ENCODE measurements at regions not wholly inside any gene's neighbourhood (a gene's known extent, or its start where the extent isn't known, plus 50 kb on each side); places are given as distances from the start of the nearest gene placed in this dataset.
"Not testable (repeated sequence)": the region's sequence is repeated elsewhere in the genome, so short reads cannot be mapped to it uniquely, and the experiment has no call there.

GRCh38 chr6:11320914-11321597 lies 88.6 kb upstream of the NEDD9 start:
- DNase-seq, result no peak

- DNase-seq, result no peak
Measured at GRCh38 chr6:11318835-11319813, 86.7 kb upstream of the NEDD9 start.

- peak; percentile 67 for DNase-seq
Measured at GRCh38 chr6:11317885-11318771, 85.7 kb upstream of the NEDD9 start.

GRCh38 chr6:11315743-11316437 lies 83.4 kb upstream of the NEDD9 start:
- DNase-seq, result no peak

- DNase-seq, result no peak
Measured at GRCh38 chr6:11313207-11313606, 80.7 kb upstream of the NEDD9 start.

GRCh38 chr6:11311970-11312369 lies 79.5 kb upstream of the NEDD9 start:
- DNase-seq, result no peak

- DNase-seq, result no peak
Measured at GRCh38 chr6:11309947-11310665, 77.6 kb upstream of the NEDD9 start.

GRCh38 chr6:11307226-11307625 lies 74.8 kb upstream of the NEDD9 start:
- no peak for DNase-seq

GRCh38 chr6:11304946-11305345 lies 72.5 kb upstream of the NEDD9 start:
- DNase-seq, result no peak

- not testable (repeated sequence) for DNase-seq
Measured at GRCh38 chr6:11299876-11300428, 67.5 kb upstream of the NEDD9 start.

GRCh38 chr6:11299421-11299784 lies 66.9 kb upstream of the NEDD9 start:
- DNase-seq, result not testable (repeated sequence)

GRCh38 chr6:11298651-11299420 lies 66.4 kb upstream of the NEDD9 start:
- DNase-seq, result no peak

GRCh38 chr6:11297376-11297729 lies 64.9 kb upstream of the NEDD9 start:
- no peak for DNase-seq

- no peak for DNase-seq
Measured at GRCh38 chr6:11296449-11297375, 64.2 kb upstream of the NEDD9 start.

GRCh38 chr6:11295969-11296368 lies 63.5 kb upstream of the NEDD9 start:
- no peak for DNase-seq

- DNase-seq, result no peak
Measured at GRCh38 chr6:11294228-11294627, 61.8 kb upstream of the NEDD9 start.

- DNase-seq, result no peak
Measured at GRCh38 chr6:11292594-11293236, 60.2 kb upstream of the NEDD9 start.

- DNase-seq, result no peak
Measured at GRCh38 chr6:11292091-11292490, 59.6 kb upstream of the NEDD9 start.

GRCh38 chr6:11291582-11291981 lies 59.1 kb upstream of the NEDD9 start:
- no peak for DNase-seq

All from activated T-cell treated with anti-CD3 and anti-CD28 coated beads for 4 hours (primary cell).